SK-N-MC (cell line): ENCODE measurements at regions not wholly inside any gene's neighbourhood (a gene's known extent, or its start where the extent isn't known, plus 50 kb on each side); places are given as distances from the start of the nearest gene placed in this dataset.

Experiments used
- DNase-seq: peaks from one replicate; pipeline ENCODE4 v3.0.0-alpha.2; 2011; ENCODE audit warnings: low read depth, low spot score
- H3K27ac ChIP-seq: fragments of 200-600 bp; sonication (generic); 2 replicates; pipeline ENCODE4 v1.5.1; 2016; ENCODE audit warnings: mixed run types
- H3K36me3 ChIP-seq: fragments of 200-600 bp; sonication (generic); 2 replicates; pipeline ENCODE4 v1.6.1; 2017; ENCODE audit warnings: antibody characterized with exemption, low read length, mixed read lengths; ENCODE audit not compliant: insufficient read depth
- H3K4me3 ChIP-seq: fragments of 200-600 bp; sonication (generic); 2 replicates; pipeline ENCODE4 v1.5.1; 2016
- H3K9ac ChIP-seq: fragments of 200-600 bp; sonication (generic); 2 replicates; pipeline ENCODE4 v1.8.0; 2017; ENCODE audit warnings: mixed run types, mixed read lengths; ENCODE audit not compliant: insufficient read length
- H3K9me3 ChIP-seq: fragments of 200-600 bp; sonication (generic); 2 replicates; pipeline ENCODE4 v1.6.1; 2017; ENCODE audit warnings: low read depth, mild to moderate bottlenecking, antibody characterized with exemption, low read length, moderate library complexity, mixed read lengths
- EZH2 ChIP-seq: fragments of 200-600 bp; sonication (generic); IDR thresholded peaks from one replicate; pipeline ENCODE4 v1.6.1; 2017; ENCODE audit warnings: antibody characterized with exemption
- FOXP2 ChIP-seq: optimal IDR thresholded peaks from 2 replicates; pipeline ENCODE3; 2011; ENCODE audit warnings: mild to moderate bottlenecking, moderate library complexity; ENCODE audit not compliant: insufficient read depth; ENCODE audit errors: extremely low read length, control extremely low read depth
- POLR2AphosphoS5 ChIP-seq: IDR thresholded peaks from 2 replicates; pipeline ENCODE4 v1.6.1; 2012; ENCODE audit warnings: mild to moderate bottlenecking, low read depth, low read length, borderline replicate concordance

- H3K9me3 ChIP-seq = no peaks in the 10 kb centered on the region
- DNase-seq = no peak
- no peaks in the 10 kb centered on the region for H3K36me3 ChIP-seq
- TF ChIP-seq EZH2 = no peak
- TF ChIP-seq FOXP2 = no peak
- TF ChIP-seq POLR2AphosphoS5 = no peak
- H3K9ac ChIP-seq = no peak overlapping the region
- H3K27ac ChIP-seq = no peak overlapping the region
- H3K4me3 ChIP-seq = no peak overlapping the region
Observed at GRCh38 chr11:86728562-86728961, 56.1 kb upstream of the ME3 start.

- TF ChIP-seq EZH2 (no peak), POLR2AphosphoS5 (no peak), FOXP2 (no peak)
- H3K9me3 ChIP-seq = peaks cover 4% of the 10 kb centered on the region; the same call in 1 of the 2 replicates
- no peak for DNase-seq
- no peak overlapping the region for H3K27ac ChIP-seq
- H3K36me3 ChIP-seq = no peaks in the 10 kb centered on the region
- no peak overlapping the region for H3K4me3 ChIP-seq
- H3K9ac ChIP-seq = no peak overlapping the region
Observed at GRCh38 chr11:86726770-86727504, 54.5 kb upstream of the ME3 start.

- H3K27ac ChIP-seq = no peak overlapping the region
- TF ChIP-seq EZH2 = no peak
- no peak for TF ChIP-seq FOXP2
- TF ChIP-seq POLR2AphosphoS5 = no peak
- DNase-seq = no peak
- H3K4me3 ChIP-seq = no peak overlapping the region
- H3K9ac ChIP-seq = no peak overlapping the region
- peaks cover 4% of the 10 kb centered on the region; the same call in 1 of the 2 replicates for H3K9me3 ChIP-seq
- H3K36me3 ChIP-seq = no peaks in the 10 kb centered on the region
Observed at GRCh38 chr11:86726118-86726753, 53.8 kb upstream of the ME3 start.

GRCh38 chr11:86724137-86724536 is 51.7 kb upstream of the ME3 start:
- Histone ChIP-seq H3K9me3 (peaks cover 4% of the 10 kb centered on the region; the same call in 1 of the 2 replicates), H3K4me3 (no peak overlapping the region), H3K9ac (no peak overlapping the region), H3K36me3 (no peaks in the 10 kb centered on the region), H3K27ac (no peak overlapping the region)
- TF ChIP-seq EZH2 = no peak
- TF ChIP-seq POLR2AphosphoS5 = no peak
- TF ChIP-seq FOXP2 = no peak
- DNase-seq = no peak

GRCh38 chr11:86723281-86723680 is 50.9 kb upstream of the ME3 start:
- no peak overlapping the region for H3K27ac ChIP-seq
- H3K9ac ChIP-seq = no peak overlapping the region
- H3K36me3 ChIP-seq = no peaks in the 10 kb centered on the region
- TF ChIP-seq POLR2AphosphoS5 = no peak
- no peak for TF ChIP-seq EZH2
- no peak for TF ChIP-seq FOXP2
- no peak for DNase-seq
- H3K9me3 ChIP-seq = peaks cover 4% of the 10 kb centered on the region; the same call in 1 of the 2 replicates
- H3K4me3 ChIP-seq = no peak overlapping the region

- H3K27ac ChIP-seq = no peak overlapping the region
- DNase-seq = no peak
- H3K9me3 ChIP-seq = peaks cover 4% of the 10 kb centered on the region; the same call in 1 of the 2 replicates
- TF ChIP-seq FOXP2 = no peak
- no peak for TF ChIP-seq POLR2AphosphoS5
- no peak for TF ChIP-seq EZH2
- no peak overlapping the region for H3K4me3 ChIP-seq
- no peaks in the 10 kb centered on the region for H3K36me3 ChIP-seq
- H3K9ac ChIP-seq = no peak overlapping the region
Observed at GRCh38 chr11:86722748-86723147, 50.3 kb upstream of the ME3 start.
